Stomach (tissue), 4 donors: ENCODE measurements at regions not wholly inside any gene's neighbourhood (a gene's known extent, or its start where the extent isn't known, plus 50 kb on each side); places are given as distances from the start of the nearest gene placed in this dataset.
A peak's percentile ranks its signal among the peaks of the same experiment; 100 is the strongest.

Source experiments
- EP300 ChIP-seq: sonication (generic); formaldehyde crosslinking; IDR thresholded peaks from one replicate; pipeline ENCODE4 v1.6.1; 2017; ENCODE audit warnings: antibody characterized with exemption
- POLR2AphosphoS5 ChIP-seq, 3 donors: sonication (generic); formaldehyde crosslinking; IDR thresholded peaks; one replicate each; pipeline ENCODE4 v1.6.1; 2016; ENCODE audit warnings: antibody characterized with exemption in 3 of 3
- TF ChIP-seq, protein P1 (sequence below), 7 experiments: fragments of 450-650 bp in 4 of 7; fragments of 200-600 bp in 3 of 7; sonication (generic) in 3 of 7; IDR thresholded peaks; one replicate each; pipeline ENCODE4 v1.5.1; 2016 to 2019; ENCODE audit warnings: antibody characterized with exemption in 7 of 7, control low read depth in 2 of 7, mild to moderate bottlenecking in 1 of 7

DNA sequence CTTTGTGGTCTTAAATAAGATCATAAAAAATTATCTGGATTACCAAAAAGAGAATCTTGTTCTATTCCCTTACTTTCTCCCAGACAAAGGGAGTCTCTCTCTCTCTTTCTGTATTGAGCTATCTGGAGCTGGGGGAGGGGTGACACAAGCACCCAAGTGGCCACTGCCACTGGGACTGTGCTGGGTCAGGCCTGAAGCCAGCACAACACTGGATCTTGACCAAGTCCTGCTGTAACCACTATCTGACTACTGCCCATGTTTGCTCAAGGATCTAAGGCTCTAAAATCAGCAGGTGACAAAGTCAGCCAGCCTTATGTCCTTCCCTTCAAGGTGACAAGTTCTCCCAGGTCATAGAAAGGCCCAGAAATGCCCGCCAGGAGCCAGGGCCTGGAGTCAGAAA lies 75.0 kb upstream of the SPATA16 start:
- TF ChIP-seq, protein P1, sequence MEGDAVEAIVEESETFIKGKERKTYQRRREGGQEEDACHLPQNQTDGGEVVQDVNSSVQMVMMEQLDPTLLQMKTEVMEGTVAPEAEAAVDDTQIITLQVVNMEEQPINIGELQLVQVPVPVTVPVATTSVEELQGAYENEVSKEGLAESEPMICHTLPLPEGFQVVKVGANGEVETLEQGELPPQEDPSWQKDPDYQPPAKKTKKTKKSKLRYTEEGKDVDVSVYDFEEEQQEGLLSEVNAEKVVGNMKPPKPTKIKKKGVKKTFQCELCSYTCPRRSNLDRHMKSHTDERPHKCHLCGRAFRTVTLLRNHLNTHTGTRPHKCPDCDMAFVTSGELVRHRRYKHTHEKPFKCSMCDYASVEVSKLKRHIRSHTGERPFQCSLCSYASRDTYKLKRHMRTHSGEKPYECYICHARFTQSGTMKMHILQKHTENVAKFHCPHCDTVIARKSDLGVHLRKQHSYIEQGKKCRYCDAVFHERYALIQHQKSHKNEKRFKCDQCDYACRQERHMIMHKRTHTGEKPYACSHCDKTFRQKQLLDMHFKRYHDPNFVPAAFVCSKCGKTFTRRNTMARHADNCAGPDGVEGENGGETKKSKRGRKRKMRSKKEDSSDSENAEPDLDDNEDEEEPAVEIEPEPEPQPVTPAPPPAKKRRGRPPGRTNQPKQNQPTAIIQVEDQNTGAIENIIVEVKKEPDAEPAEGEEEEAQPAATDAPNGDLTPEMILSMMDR (IDR thresholded peaks at IDR 0.05): no peak
- TF ChIP-seq POLR2AphosphoS5 (IDR thresholded peaks at IDR 0.05): peak in 1 of 3 donors; percentile 7
- no peak for TF ChIP-seq EP300
